ENCODE measurements at regions not wholly inside any gene's neighbourhood (a gene's known extent, or its start where the extent isn't known, plus 50 kb on each side); places are given as distances from the start of the nearest gene placed in this dataset.

- Histone ChIP-seq H3K27ac (ENCODE audit: low read length) (no peak overlapping the region), H3K27me3 (ENCODE audit: control insufficient read depth, insufficient read depth, low read length) (no peaks in the 10 kb centered on the region), H3K4me3 (ENCODE audit: low read length) (no peak overlapping the region), H3K4me1 (ENCODE audit: control insufficient read depth, insufficient read depth, low read length) (no peaks in the 10 kb centered on the region; the same call in 1 of the 2 replicates), H3K9me3 (ENCODE audit: control insufficient read depth, insufficient read depth, low read length) (no peaks in the 10 kb centered on the region), H3K36me3 (ENCODE audit: control insufficient read depth, insufficient read depth, low read length) (no peaks in the 10 kb centered on the region)
- no peak for DNase-seq (ENCODE audit: low read depth, low spot score)
- WGBS (ENCODE audit: insufficient coverage, insufficient read length) = no CpG with 5 or more reads among the region's 11 CpGs
Observed at GRCh38 chr16:86100205-86101136, 201.5 kb downstream of the IRF8 start.

- no CpG with 5 or more reads among the region's 20 CpGs for WGBS (ENCODE audit: insufficient coverage, insufficient read length)
- no peaks in the 10 kb centered on the region; the same call in 1 of the 2 replicates for H3K4me1 ChIP-seq (ENCODE audit: control insufficient read depth, insufficient read depth, low read length)
- no peaks in the 10 kb centered on the region for H3K36me3 ChIP-seq (ENCODE audit: control insufficient read depth, insufficient read depth, low read length)
- no peak overlapping the region for H3K27ac ChIP-seq (ENCODE audit: low read length)
- no peak overlapping the region for H3K4me3 ChIP-seq (ENCODE audit: low read length)
- no peaks in the 10 kb centered on the region; the same call in 1 of the 2 replicates for H3K27me3 ChIP-seq (ENCODE audit: control insufficient read depth, insufficient read depth, low read length)
- DNase-seq (ENCODE audit: low read depth, low spot score) = no peak
- H3K9me3 ChIP-seq (ENCODE audit: control insufficient read depth, insufficient read depth, low read length) = no peaks in the 10 kb centered on the region
Observed at GRCh38 chr16:86101137-86101896, 202.4 kb downstream of the IRF8 start.

- no peak for DNase-seq (ENCODE audit: low read depth, low spot score)
- H3K4me1 ChIP-seq (ENCODE audit: control insufficient read depth, insufficient read depth, low read length) = no peaks in the 10 kb centered on the region; the same call in 1 of the 2 replicates
Observed at GRCh38 chr16:86101897-86102157, 202.9 kb downstream of the IRF8 start.

GRCh38 chr16:86103320-86103719 is 204.4 kb downstream of the IRF8 start:
- Histone ChIP-seq H3K4me1 (ENCODE audit: control insufficient read depth, insufficient read depth, low read length) (no peaks in the 10 kb centered on the region; the same call in 1 of the 2 replicates), H3K9me3 (ENCODE audit: control insufficient read depth, insufficient read depth, low read length) (no peaks in the 10 kb centered on the region), H3K4me3 (ENCODE audit: low read length) (no peak overlapping the region), H3K27ac (ENCODE audit: low read length) (no peak overlapping the region), H3K36me3 (ENCODE audit: control insufficient read depth, insufficient read depth, low read length) (no peaks in the 10 kb centered on the region), H3K27me3 (ENCODE audit: control insufficient read depth, insufficient read depth, low read length) (no peaks in the 10 kb centered on the region; the same call in 1 of the 2 replicates)
- no CpG with 5 or more reads among the region's 3 CpGs for WGBS (ENCODE audit: insufficient coverage, insufficient read length)
- DNase-seq (ENCODE audit: low read depth, low spot score) = no peak

More at GRCh38 chr16:86101897-86102157, 202.9 kb downstream of the IRF8 start:
- no peak overlapping the region for H3K27ac ChIP-seq (ENCODE audit: low read length)
- H3K9me3 ChIP-seq (ENCODE audit: control insufficient read depth, insufficient read depth, low read length) = no peaks in the 10 kb centered on the region
- H3K4me3 ChIP-seq (ENCODE audit: low read length) = no peak overlapping the region
- H3K36me3 ChIP-seq (ENCODE audit: control insufficient read depth, insufficient read depth, low read length) = no peaks in the 10 kb centered on the region
- H3K27me3 ChIP-seq (ENCODE audit: control insufficient read depth, insufficient read depth, low read length) = no peaks in the 10 kb centered on the region; the same call in 1 of the 2 replicates
- WGBS (ENCODE audit: insufficient coverage, insufficient read length) = no CpG with 5 or more reads among the region's 8 CpGs

- H3K4me1 ChIP-seq (ENCODE audit: control insufficient read depth, insufficient read depth, low read length) = no peaks in the 10 kb centered on the region; the same call in 1 of the 2 replicates
- no peaks in the 10 kb centered on the region for H3K9me3 ChIP-seq (ENCODE audit: control insufficient read depth, insufficient read depth, low read length)
- H3K36me3 ChIP-seq (ENCODE audit: control insufficient read depth, insufficient read depth, low read length) = no peaks in the 10 kb centered on the region
- no peak overlapping the region for H3K4me3 ChIP-seq (ENCODE audit: low read length)
- H3K27ac ChIP-seq (ENCODE audit: low read length) = no peak overlapping the region
- no peak for DNase-seq (ENCODE audit: low read depth, low spot score)
- no peaks in the 10 kb centered on the region; the same call in 1 of the 2 replicates for H3K27me3 ChIP-seq (ENCODE audit: control insufficient read depth, insufficient read depth, low read length)
- whole genome bisulfite sequencing (ENCODE audit: insufficient coverage, insufficient read length) = no CpG with 5 or more reads among the region's 6 CpGs
Observed at GRCh38 chr16:86104537-86105048, 205.6 kb downstream of the IRF8 start.

- Histone ChIP-seq H3K27ac (ENCODE audit: low read length) (no peak overlapping the region), H3K4me1 (ENCODE audit: control insufficient read depth, insufficient read depth, low read length) (no peaks in the 10 kb centered on the region), H3K9me3 (ENCODE audit: control insufficient read depth, insufficient read depth, low read length) (no peaks in the 10 kb centered on the region), H3K4me3 (ENCODE audit: low read length) (no peak overlapping the region), H3K27me3 (ENCODE audit: control insufficient read depth, insufficient read depth, low read length) (no peaks in the 10 kb centered on the region; the same call in 1 of the 2 replicates), H3K36me3 (ENCODE audit: control insufficient read depth, insufficient read depth, low read length) (no peaks in the 10 kb centered on the region)
- no peak for DNase-seq (ENCODE audit: low read depth, low spot score)
- no CpG with 5 or more reads among the region's 19 CpGs for WGBS (ENCODE audit: insufficient coverage, insufficient read length)
Observed at GRCh38 chr16:86107215-86107825, 208.4 kb downstream of the IRF8 start.

GRCh38 chr16:86108062-86108461 is 209.1 kb downstream of the IRF8 start:
- no CpG with 5 or more reads among the region's 3 CpGs for WGBS (ENCODE audit: insufficient coverage, insufficient read length)
- no peaks in the 10 kb centered on the region for H3K4me1 ChIP-seq (ENCODE audit: control insufficient read depth, insufficient read depth, low read length)
- H3K27ac ChIP-seq (ENCODE audit: low read length) = no peak overlapping the region
- no peaks in the 10 kb centered on the region for H3K9me3 ChIP-seq (ENCODE audit: control insufficient read depth, insufficient read depth, low read length)
- DNase-seq (ENCODE audit: low read depth, low spot score) = no peak
- no peaks in the 10 kb centered on the region; the same call in 1 of the 2 replicates for H3K27me3 ChIP-seq (ENCODE audit: control insufficient read depth, insufficient read depth, low read length)
- H3K36me3 ChIP-seq (ENCODE audit: control insufficient read depth, insufficient read depth, low read length) = no peaks in the 10 kb centered on the region
- H3K4me3 ChIP-seq (ENCODE audit: low read length) = no peak overlapping the region

GRCh38 chr16:86110134-86110533 is 211.2 kb downstream of the IRF8 start:
- Histone ChIP-seq H3K9me3 (ENCODE audit: control insufficient read depth, insufficient read depth, low read length) (no peaks in the 10 kb centered on the region), H3K4me1 (ENCODE audit: control insufficient read depth, insufficient read depth, low read length) (no peaks in the 10 kb centered on the region), H3K27me3 (ENCODE audit: control insufficient read depth, insufficient read depth, low read length) (no peaks in the 10 kb centered on the region; the same call in 1 of the 2 replicates), H3K4me3 (ENCODE audit: low read length) (no peak overlapping the region), H3K36me3 (ENCODE audit: control insufficient read depth, insufficient read depth, low read length) (no peaks in the 10 kb centered on the region), H3K27ac (ENCODE audit: low read length) (no peak overlapping the region)
- DNase-seq (ENCODE audit: low read depth, low spot score) = no peak
- WGBS (ENCODE audit: insufficient coverage, insufficient read length) = no CpG with 5 or more reads among the region's 1 CpG

- DNase-seq (ENCODE audit: low read depth, low spot score) = no peak
- no peak overlapping the region for H3K27ac ChIP-seq (ENCODE audit: low read length)
- no CpG with 5 or more reads among the region's 4 CpGs for WGBS (ENCODE audit: insufficient coverage, insufficient read length)
- H3K4me3 ChIP-seq (ENCODE audit: low read length) = no peak overlapping the region
- no peaks in the 10 kb centered on the region for H3K9me3 ChIP-seq (ENCODE audit: control insufficient read depth, insufficient read depth, low read length)
- H3K36me3 ChIP-seq (ENCODE audit: control insufficient read depth, insufficient read depth, low read length) = no peaks in the 10 kb centered on the region
- H3K27me3 ChIP-seq (ENCODE audit: control insufficient read depth, insufficient read depth, low read length) = no peaks in the 10 kb centered on the region; the same call in 1 of the 2 replicates
- 0 out of 2 replicates have a peak, but pooled peaks cover 2% of the 10 kb centered on the region for H3K4me1 ChIP-seq (ENCODE audit: control insufficient read depth, insufficient read depth, low read length)
Observed at GRCh38 chr16:86110726-86111125, 211.8 kb downstream of the IRF8 start.

- 0 out of 2 replicates have a peak, but pooled peaks cover 2% of the 10 kb centered on the region for H3K4me1 ChIP-seq (ENCODE audit: control insufficient read depth, insufficient read depth, low read length)
- no peaks in the 10 kb centered on the region for H3K27me3 ChIP-seq (ENCODE audit: control insufficient read depth, insufficient read depth, low read length)
- H3K9me3 ChIP-seq (ENCODE audit: control insufficient read depth, insufficient read depth, low read length) = no peaks in the 10 kb centered on the region
- no peak overlapping the region for H3K4me3 ChIP-seq (ENCODE audit: low read length)
- H3K27ac ChIP-seq (ENCODE audit: low read length) = no peak overlapping the region
- no CpG with 5 or more reads among the region's 4 CpGs for WGBS (ENCODE audit: insufficient coverage, insufficient read length)
- no peak for DNase-seq (ENCODE audit: low read depth, low spot score)
- no peaks in the 10 kb centered on the region for H3K36me3 ChIP-seq (ENCODE audit: control insufficient read depth, insufficient read depth, low read length)
Observed at GRCh38 chr16:86112178-86112577, 213.2 kb downstream of the IRF8 start.
